ENCODE measurements at regions not wholly inside any gene's neighbourhood (a gene's known extent, or its start where the extent isn't known, plus 50 kb on each side); places are given as distances from the start of the nearest gene placed in this dataset.

DNA sequence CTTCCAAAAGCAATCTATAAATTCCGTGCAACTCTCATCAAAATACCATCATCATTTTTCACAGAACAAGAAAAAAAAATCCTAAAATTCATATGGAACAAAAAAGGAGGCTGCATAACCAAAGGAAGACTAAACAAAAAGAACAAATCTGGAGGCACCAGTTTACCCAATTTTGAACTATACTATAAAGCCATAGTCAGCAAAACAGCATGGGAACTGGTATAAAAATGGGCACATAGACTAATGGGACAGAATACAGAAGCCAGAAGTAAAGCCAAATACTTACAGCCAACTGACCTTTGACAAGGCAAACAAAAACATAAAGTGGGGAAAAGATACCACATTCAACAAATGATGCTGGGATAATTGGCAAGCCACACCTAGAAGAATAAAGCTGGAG, 753.5 kb upstream of the PABPC4L start:
- WGBS: 87% methylated on average over 1 of the region's 1 CpG
- TF ChIP-seq POLR2AphosphoS5 (IDR thresholded peaks at IDR 0.05): no peak
- TF ChIP-seq, protein P1, sequence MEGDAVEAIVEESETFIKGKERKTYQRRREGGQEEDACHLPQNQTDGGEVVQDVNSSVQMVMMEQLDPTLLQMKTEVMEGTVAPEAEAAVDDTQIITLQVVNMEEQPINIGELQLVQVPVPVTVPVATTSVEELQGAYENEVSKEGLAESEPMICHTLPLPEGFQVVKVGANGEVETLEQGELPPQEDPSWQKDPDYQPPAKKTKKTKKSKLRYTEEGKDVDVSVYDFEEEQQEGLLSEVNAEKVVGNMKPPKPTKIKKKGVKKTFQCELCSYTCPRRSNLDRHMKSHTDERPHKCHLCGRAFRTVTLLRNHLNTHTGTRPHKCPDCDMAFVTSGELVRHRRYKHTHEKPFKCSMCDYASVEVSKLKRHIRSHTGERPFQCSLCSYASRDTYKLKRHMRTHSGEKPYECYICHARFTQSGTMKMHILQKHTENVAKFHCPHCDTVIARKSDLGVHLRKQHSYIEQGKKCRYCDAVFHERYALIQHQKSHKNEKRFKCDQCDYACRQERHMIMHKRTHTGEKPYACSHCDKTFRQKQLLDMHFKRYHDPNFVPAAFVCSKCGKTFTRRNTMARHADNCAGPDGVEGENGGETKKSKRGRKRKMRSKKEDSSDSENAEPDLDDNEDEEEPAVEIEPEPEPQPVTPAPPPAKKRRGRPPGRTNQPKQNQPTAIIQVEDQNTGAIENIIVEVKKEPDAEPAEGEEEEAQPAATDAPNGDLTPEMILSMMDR (IDR thresholded peaks at IDR 0.05): no peak
- TF ChIP-seq POLR2A (IDR thresholded peaks at IDR 0.05): no peak
- H3K4me1 ChIP-seq (replicated peaks): no peaks in the 10 kb centered on the region
- no peak overlapping the region for H3K27ac ChIP-seq
- H3K27me3 ChIP-seq (replicated peaks; ENCODE audit: insufficient read depth): no peaks in the 10 kb centered on the region
- intact Hi-C loops (cut with DNase I): no loop called here
- no peaks in the 10 kb centered on the region for H3K36me3 ChIP-seq
- no peaks in the 10 kb centered on the region for H3K9me3 ChIP-seq
- no peak overlapping the region for H3K4me3 ChIP-seq
- DNase-seq (ENCODE audit: low spot score): no peak

DNA sequence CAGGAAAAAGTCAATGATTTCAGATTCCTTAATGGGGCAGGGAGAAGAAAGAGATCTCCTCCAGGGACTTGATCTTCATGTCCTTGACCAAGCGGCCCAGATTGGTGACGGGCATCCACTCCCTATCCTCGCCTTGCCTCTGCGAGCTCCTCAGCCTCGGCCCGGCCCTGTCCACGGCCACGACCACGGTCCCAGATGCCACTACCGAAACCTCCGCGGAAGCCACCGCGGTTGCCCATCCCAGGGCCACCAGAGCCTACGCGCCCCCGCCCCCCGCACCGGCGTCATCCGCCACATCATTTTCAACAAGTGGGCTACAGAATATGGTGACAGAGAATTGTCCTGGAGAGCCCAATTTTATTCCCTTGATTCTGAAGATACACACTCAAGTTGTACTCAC, 751.2 kb upstream of the PABPC4L start:
- no peaks in the 10 kb centered on the region for H3K4me1 ChIP-seq (replicated peaks)
- H3K27ac ChIP-seq: no peak overlapping the region
- TF ChIP-seq, protein P1 (IDR thresholded peaks at IDR 0.05): no peak
- no peak for TF ChIP-seq POLR2A (IDR thresholded peaks at IDR 0.05)
- no peak for TF ChIP-seq POLR2AphosphoS5 (IDR thresholded peaks at IDR 0.05)
- intact Hi-C loops (cut with DNase I): no loop called here
- no peak overlapping the region for H3K4me3 ChIP-seq
- no peaks in the 10 kb centered on the region for H3K27me3 ChIP-seq (replicated peaks; ENCODE audit: insufficient read depth)
- 97% methylated on average over 21 of the region's 21 CpGs for WGBS
- H3K9me3 ChIP-seq: no peaks in the 10 kb centered on the region
- H3K36me3 ChIP-seq: no peaks in the 10 kb centered on the region
- no peak for DNase-seq (ENCODE audit: low spot score)

DNA sequence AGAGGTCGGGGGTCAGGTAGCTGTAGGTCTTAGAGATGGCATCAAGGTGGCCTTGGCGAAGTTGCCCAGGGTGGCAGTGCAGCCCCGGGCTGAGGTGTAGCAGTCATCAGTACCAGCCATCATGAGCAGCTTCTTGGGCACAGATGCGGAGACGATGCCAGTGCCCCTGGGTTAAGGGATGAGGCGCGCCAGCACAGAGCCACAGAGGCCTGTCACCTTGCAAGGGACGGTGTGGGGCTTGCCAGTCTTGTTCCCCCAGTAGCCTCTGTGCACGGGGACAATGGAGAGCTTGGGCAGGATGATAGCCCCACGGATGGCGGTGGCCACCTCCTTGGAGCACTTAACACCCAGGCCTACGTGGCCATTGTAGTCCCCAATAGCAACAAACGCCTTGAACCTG, 750.7 kb upstream of the PABPC4L start:
- H3K9me3 ChIP-seq: no peaks in the 10 kb centered on the region
- intact Hi-C loops (cut with DNase I): no loop called here
- no peak overlapping the region for H3K4me3 ChIP-seq
- no peaks in the 10 kb centered on the region for H3K4me1 ChIP-seq (replicated peaks)
- H3K27me3 ChIP-seq (replicated peaks; ENCODE audit: insufficient read depth): no peaks in the 10 kb centered on the region
- H3K27ac ChIP-seq: no peak overlapping the region
- TF ChIP-seq POLR2AphosphoS5 (IDR thresholded peaks at IDR 0.05): no peak
- TF ChIP-seq, protein P1 (IDR thresholded peaks at IDR 0.05): no peak
- TF ChIP-seq POLR2A (IDR thresholded peaks at IDR 0.05): no peak
- 97% methylated on average over 13 of the region's 13 CpGs for WGBS
- no peak for DNase-seq (ENCODE audit: low spot score)
- H3K36me3 ChIP-seq: no peaks in the 10 kb centered on the region

DNA sequence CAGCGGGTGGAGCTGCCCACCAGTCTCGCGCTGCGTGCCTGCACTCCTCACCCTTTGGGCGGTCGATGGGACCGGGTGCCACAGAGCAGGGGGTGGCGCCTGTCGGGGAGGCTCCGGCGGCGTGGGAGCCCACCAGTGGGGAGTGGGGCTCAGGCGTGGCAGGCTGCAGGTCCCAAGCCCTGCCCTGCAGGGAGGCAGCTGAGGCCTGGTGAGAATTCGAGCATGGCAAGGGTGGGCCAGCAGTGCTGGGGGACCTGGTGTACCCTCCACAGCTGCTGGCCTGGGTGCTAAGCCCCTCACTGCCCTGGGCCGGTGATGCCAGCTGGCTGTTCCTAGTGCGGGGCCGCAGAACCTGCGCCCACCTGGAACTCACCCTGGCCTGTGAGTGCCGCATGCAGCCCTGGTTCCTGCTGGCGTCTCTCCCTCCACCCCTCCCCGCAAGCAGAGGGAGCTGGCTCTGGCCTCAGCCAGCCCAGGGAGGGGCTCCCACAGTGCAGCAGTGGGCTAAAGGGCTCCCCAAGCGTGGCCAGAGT, 746.6 kb upstream of the PABPC4L start:
- no peaks in the 10 kb centered on the region for H3K36me3 ChIP-seq
- TF ChIP-seq POLR2A (IDR thresholded peaks at IDR 0.05) (no peak), POLR2AphosphoS5 (IDR thresholded peaks at IDR 0.05) (no peak)
- TF ChIP-seq, protein P1 (IDR thresholded peaks at IDR 0.05): no peak
- H3K4me1 ChIP-seq (replicated peaks): no peaks in the 10 kb centered on the region
- H3K27me3 ChIP-seq (replicated peaks; ENCODE audit: insufficient read depth): no peaks in the 10 kb centered on the region
- DNase-seq (ENCODE audit: low spot score): no peak
- no peaks in the 10 kb centered on the region for H3K9me3 ChIP-seq
- no peak overlapping the region for H3K27ac ChIP-seq
- H3K4me3 ChIP-seq: no peak overlapping the region
- intact Hi-C loops (cut with DNase I): no loop called here
- 94% methylated on average over 22 of the region's 22 CpGs for whole genome bisulfite sequencing

DNA sequence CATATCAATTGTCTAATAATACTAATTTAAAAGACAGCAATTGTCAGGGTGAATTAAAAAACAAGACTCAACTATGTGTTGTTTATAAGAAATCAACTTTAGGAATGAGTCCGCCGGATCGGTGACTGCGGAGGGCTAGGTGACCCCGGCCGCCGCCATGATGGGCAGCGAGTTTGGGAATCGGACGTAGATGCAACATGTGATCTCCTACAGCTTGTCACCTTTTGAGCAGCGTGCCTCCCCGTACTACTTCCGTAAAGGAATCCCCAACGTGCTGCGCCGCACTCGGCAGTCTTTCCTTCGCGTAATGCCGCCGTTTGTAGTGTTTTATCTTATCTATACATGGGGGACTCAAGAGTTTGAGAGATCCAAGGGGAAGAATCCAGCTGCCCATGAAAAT, 742.5 kb upstream of the PABPC4L start:
- TF ChIP-seq POLR2A (IDR thresholded peaks at IDR 0.05): no peak
- TF ChIP-seq POLR2AphosphoS5 (IDR thresholded peaks at IDR 0.05): no peak
- TF ChIP-seq, protein P1 (IDR thresholded peaks at IDR 0.05): no peak
- H3K4me1 ChIP-seq (replicated peaks): no peaks in the 10 kb centered on the region
- no peaks in the 10 kb centered on the region for H3K9me3 ChIP-seq
- no peaks in the 10 kb centered on the region for H3K36me3 ChIP-seq
- DNase-seq (ENCODE audit: low spot score): no peak
- WGBS: 96% methylated on average over 21 of the region's 21 CpGs
- H3K4me3 ChIP-seq: no peak overlapping the region
- no peaks in the 10 kb centered on the region for H3K27me3 ChIP-seq (replicated peaks; ENCODE audit: insufficient read depth)
- H3K27ac ChIP-seq: no peak overlapping the region
- intact Hi-C loops (cut with DNase I): no loop called here

Measured in prostate gland (tissue), 2 donors.